BE2C (cell line): ENCODE measurements at regions not wholly inside any gene's neighbourhood (a gene's known extent, or its start where the extent isn't known, plus 50 kb on each side); places are given as distances from the start of the nearest gene placed in this dataset.

Source experiments
- DNase-seq: peaks from one replicate; pipeline ENCODE4 v3.0.0-alpha.2; 2020
- H3K27me3 ChIP-seq: fragments of 250-450 bp; sonication (Bioruptor Pico); 2 replicates; pipeline ENCODE4 v1.5.1; 2020; ENCODE audit warnings: mild to moderate bottlenecking
- H3K36me3 ChIP-seq: fragments of 250-450 bp; sonication (Bioruptor Pico); 2 replicates; pipeline ENCODE4 v1.5.1; 2020; ENCODE audit warnings: mild to moderate bottlenecking
- H3K4me1 ChIP-seq: fragments of 250-450 bp; sonication (Bioruptor Pico); 2 replicates; pipeline ENCODE4 v1.5.1; 2020
- H3K4me3 ChIP-seq: 2 replicates; pipeline ENCODE4 v1.5.1; 2011; ENCODE audit warnings: low read depth, low read length
- H3K9me3 ChIP-seq: fragments of 250-450 bp; sonication (Bioruptor Pico); 2 replicates; pipeline ENCODE4 v1.5.1; 2020
- CTCF ChIP-seq: IDR thresholded peaks from 2 replicates; pipeline ENCODE4 v1.5.1; 2012; ENCODE audit warnings: mild to moderate bottlenecking, low read depth, low read length

- Histone ChIP-seq H3K27me3 (no peaks in the 10 kb centered on the region), H3K9me3 (no peaks in the 10 kb centered on the region), H3K36me3 (no peaks in the 10 kb centered on the region), H3K4me1 (no peaks in the 10 kb centered on the region), H3K4me3 (no peak overlapping the region)
- TF ChIP-seq CTCF, result no peak
- DNase-seq, result no peak
These were observed 1248.3 kb upstream of the USP15 start for GRCh38 chr12:61011767-61012423.

DNA sequence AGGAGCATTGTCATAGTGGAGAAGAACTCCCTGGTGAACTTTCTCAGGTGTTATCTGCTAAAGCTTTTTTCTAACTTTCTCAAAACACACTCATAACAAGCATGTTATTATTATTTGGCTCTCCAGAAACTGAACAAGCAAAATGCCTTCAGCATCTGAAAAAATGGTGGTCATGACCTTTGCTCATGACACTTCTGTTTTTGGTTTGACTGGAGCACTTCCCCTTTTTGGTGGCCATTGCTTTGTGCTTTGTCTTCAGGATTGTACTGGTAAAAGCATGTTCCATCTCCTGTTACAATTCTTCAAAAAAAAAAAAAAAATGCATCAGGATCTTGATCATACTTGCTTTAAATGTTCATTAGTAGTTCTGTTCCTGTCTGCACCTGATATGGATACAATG lies 1241.6 kb upstream of the USP15 start:
- no peaks in the 10 kb centered on the region for H3K4me1 ChIP-seq
- H3K36me3 ChIP-seq, result no peaks in the 10 kb centered on the region
- no peak for DNase-seq
- H3K9me3 ChIP-seq, result no peaks in the 10 kb centered on the region; the same call in none of the 2 replicates
- H3K27me3 ChIP-seq, result no peaks in the 10 kb centered on the region
- H3K4me3 ChIP-seq, result no peak overlapping the region
- TF ChIP-seq CTCF, result no peak

- DNase-seq, result no peak
- no peak overlapping the region for H3K4me3 ChIP-seq
- H3K36me3 ChIP-seq, result no peaks in the 10 kb centered on the region
- no peaks in the 10 kb centered on the region; the same call in 1 of the 2 replicates for H3K9me3 ChIP-seq
- TF ChIP-seq CTCF, result no peak
- H3K27me3 ChIP-seq, result no peaks in the 10 kb centered on the region
- H3K4me1 ChIP-seq, result no peaks in the 10 kb centered on the region
These were observed 1237.0 kb upstream of the USP15 start for GRCh38 chr12:61023231-61023630.

DNA sequence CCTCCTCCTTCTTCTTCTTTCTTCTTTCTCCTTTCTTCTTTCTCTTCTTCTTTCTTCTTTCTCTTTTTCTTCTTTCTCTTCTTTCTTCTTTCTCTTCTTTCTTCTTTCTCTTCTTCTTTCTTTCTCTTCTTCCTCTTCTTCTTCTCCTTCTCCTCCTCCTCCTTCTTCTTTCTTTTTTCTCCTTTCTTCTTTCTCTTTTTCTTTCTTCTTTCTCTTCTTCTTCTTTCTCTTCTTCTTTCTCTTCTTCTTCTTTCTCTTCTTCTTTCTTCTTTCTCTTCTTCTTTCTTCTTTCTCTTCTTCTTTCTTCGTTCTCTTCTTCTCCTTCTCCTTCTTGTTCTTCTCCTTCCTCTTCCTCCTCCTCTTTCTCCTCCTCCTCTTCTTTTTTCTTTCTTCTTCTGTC lies 1230.7 kb upstream of the USP15 start:
- no peaks in the 10 kb centered on the region for H3K27me3 ChIP-seq
- no peaks in the 10 kb centered on the region for H3K36me3 ChIP-seq
- no peak for TF ChIP-seq CTCF
- H3K4me1 ChIP-seq, result no peaks in the 10 kb centered on the region
- no peaks in the 10 kb centered on the region for H3K9me3 ChIP-seq
- no peak for DNase-seq
- H3K4me3 ChIP-seq, result no peak overlapping the region

DNA sequence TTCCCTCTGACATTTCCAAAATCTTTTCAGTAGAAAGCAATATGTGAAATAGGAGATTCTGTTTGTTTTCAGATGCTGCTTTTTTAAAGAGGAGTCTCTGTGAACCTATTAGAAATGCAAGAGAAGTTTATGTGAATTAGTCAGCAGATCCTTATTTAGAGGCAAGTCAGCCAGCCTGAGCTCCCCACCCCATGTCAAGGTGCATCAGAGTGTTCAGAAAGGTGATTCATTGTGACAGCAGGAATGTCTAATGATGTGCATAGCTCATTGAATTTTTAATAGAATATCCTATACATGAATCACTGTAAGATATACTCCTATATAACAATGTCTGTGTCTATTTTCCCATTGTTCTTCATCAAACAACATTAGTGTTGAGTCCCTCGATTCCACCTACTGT lies 1222.4 kb upstream of the USP15 start:
- no peak for DNase-seq
- Histone ChIP-seq H3K9me3 (no peaks in the 10 kb centered on the region), H3K36me3 (no peaks in the 10 kb centered on the region), H3K4me1 (no peaks in the 10 kb centered on the region), H3K27me3 (no peaks in the 10 kb centered on the region), H3K4me3 (no peak overlapping the region)
- no peak for TF ChIP-seq CTCF

- H3K36me3 ChIP-seq, result no peaks in the 10 kb centered on the region
These were observed 1216.4 kb upstream of the USP15 start for GRCh38 chr12:61043838-61044237.

More at GRCh38 chr12:61043838-61044237, 1216.4 kb upstream of the USP15 start:
- Histone ChIP-seq H3K27me3 (no peaks in the 10 kb centered on the region), H3K4me1 (no peaks in the 10 kb centered on the region), H3K4me3 (no peak overlapping the region), H3K9me3 (no peaks in the 10 kb centered on the region)
- no peak for TF ChIP-seq CTCF
- no peak for DNase-seq
